GM23248 (cell line): ENCODE measurements at regions not wholly inside any gene's neighbourhood (a gene's known extent, or its start where the extent isn't known, plus 50 kb on each side); places are given as distances from the start of the nearest gene placed in this dataset.

Source experiments
- EZH2 ChIP-seq: fragments of 200-600 bp; sonication (generic); IDR thresholded peaks from 2 replicates; pipeline ENCODE4 v1.6.1; 2018; ENCODE audit warnings: antibody characterized with exemption, mild to moderate bottlenecking; ENCODE audit not compliant: insufficient read depth, poor library complexity, severe bottlenecking
- EZH2phosphoT487 ChIP-seq: fragments of 200-600 bp; sonication (generic); IDR thresholded peaks from 2 replicates; pipeline ENCODE4 v1.6.1; 2018; ENCODE audit warnings: antibody characterized with exemption, moderate library complexity, mild to moderate bottlenecking, low read depth; ENCODE audit not compliant: insufficient read depth

GRCh38 chr2:64228126-64228678 is 84.0 kb upstream of the PELI1 start:
- TF ChIP-seq EZH2 (no peak), EZH2phosphoT487 (no peak)
